Mucosa of rectum (tissue), 2 donors: ENCODE measurements at regions not wholly inside any gene's neighbourhood (a gene's known extent, or its start where the extent isn't known, plus 50 kb on each side); places are given as distances from the start of the nearest gene placed in this dataset.
"Not testable (repeated sequence)": the region's sequence is repeated elsewhere in the genome, so short reads cannot be mapped to it uniquely, and the experiment has no call there.

ENCODE experiments used
- H3K27ac ChIP-seq, 2 donors: one replicate each; pipeline ENCODE4 v1.7.0; 2013; ENCODE audit warnings: inconsistent platforms in 2 of 2, low read depth in 2 of 2, low read length in 2 of 2
- H3K27me3 ChIP-seq, 2 donors: one replicate each; pipeline ENCODE4 v1.7.0; 2013; ENCODE audit warnings: low read length in 2 of 2; ENCODE audit not compliant: control insufficient read depth in 2 of 2, insufficient read depth in 2 of 2
- H3K36me3 ChIP-seq, 2 donors: one replicate each; pipeline ENCODE4 v1.7.0; 2013; ENCODE audit warnings: low read length in 2 of 2; ENCODE audit not compliant: control insufficient read depth in 2 of 2, insufficient read depth in 2 of 2
- H3K4me1 ChIP-seq, 2 donors: one replicate each; pipeline ENCODE4 v1.7.0; 2013; ENCODE audit warnings: low read length in 2 of 2, mild to moderate bottlenecking in 1 of 2; ENCODE audit not compliant: control insufficient read depth in 2 of 2, insufficient read depth in 2 of 2
- H3K4me3 ChIP-seq, 2 donors: one replicate each; pipeline ENCODE4 v1.7.0; 2013; ENCODE audit warnings: low read length in 2 of 2
- H3K9ac ChIP-seq, 2 donors: one replicate each; pipeline ENCODE4 v1.7.0; 2013; ENCODE audit warnings: low read length in 2 of 2, low read depth in 1 of 2, mild to moderate bottlenecking in 1 of 2
- H3K9me3 ChIP-seq, 2 donors: one replicate each; pipeline ENCODE4 v1.7.0; 2013; ENCODE audit warnings: low read length in 2 of 2; ENCODE audit not compliant: control insufficient read depth in 2 of 2
- donor health status: healthy.
- donor health status: Normal muscosa, but diverticular disease.

DNA sequence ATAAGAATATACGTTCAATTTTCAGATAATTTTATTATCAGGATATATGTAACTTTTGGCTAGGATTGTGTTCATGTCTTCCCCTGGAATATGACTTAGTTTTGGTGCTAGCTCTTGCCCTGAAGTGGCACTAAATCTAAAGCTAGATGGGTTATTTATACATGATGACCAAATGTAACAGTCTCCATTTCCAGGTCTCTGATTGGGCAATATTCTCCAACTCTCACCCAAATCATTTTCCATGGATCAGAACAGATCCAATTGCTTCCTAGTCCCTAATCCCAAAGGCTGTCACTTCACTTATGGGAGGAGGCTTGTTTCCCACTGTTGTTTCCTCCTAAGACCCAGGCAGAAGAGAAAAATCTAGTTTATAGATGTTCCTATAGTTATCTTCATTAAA is 274.6 kb upstream of the SLC16A7 start:
- Histone ChIP-seq H3K4me3 (no peak overlapping the region), H3K27me3 (no peaks in the 10 kb centered on the region), H3K4me1 (no peaks in the 10 kb centered on the region), H3K27ac (no peak overlapping the region), H3K9ac (no peak overlapping the region), H3K9me3 (no peaks in the 10 kb centered on the region), H3K36me3 (no peaks in the 10 kb centered on the region)

DNA sequence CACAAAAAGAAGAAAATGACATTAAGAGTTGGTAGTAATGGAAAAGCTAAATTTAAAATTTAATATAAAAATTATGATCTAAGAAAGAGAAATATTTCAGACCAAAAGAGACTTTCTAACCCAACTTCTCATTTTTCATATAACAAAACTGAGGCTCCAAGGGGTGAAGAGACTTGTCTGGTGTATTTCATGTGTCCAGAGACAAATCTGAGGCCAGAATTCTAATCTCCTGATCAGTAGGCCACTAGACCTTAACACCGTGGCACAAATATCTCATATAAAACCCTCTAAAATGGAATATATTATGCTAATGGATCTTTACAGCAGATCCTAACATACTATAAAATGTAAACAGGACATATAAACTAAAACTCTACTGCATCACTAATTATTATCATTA is 275.7 kb upstream of the SLC16A7 start:
- no peak overlapping the region for H3K9ac ChIP-seq
- no peaks in the 10 kb centered on the region for H3K27me3 ChIP-seq
- H3K27ac ChIP-seq = no peak overlapping the region
- H3K4me3 ChIP-seq = no peak overlapping the region
- no peaks in the 10 kb centered on the region for H3K4me1 ChIP-seq
- no peaks in the 10 kb centered on the region for H3K36me3 ChIP-seq
- no peaks in the 10 kb centered on the region for H3K9me3 ChIP-seq

DNA sequence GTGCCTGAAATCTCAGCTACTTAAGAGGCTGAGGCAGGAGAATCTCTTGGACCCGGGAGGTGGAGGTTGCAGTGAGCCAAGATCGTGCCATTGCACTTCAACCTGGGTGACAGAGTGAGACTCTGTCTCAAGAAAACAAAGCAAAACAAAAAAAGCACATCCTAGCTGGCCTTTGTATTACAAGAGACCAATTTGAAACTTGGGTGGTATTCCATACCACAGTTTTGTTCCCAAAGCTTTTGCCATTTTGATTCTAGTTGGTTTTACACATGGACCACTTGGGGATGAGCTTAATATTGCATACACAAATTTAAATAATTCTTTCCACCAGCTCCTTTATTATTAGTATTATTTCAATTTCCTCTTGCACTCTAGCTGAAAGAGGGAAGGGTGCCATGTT is 276.9 kb upstream of the SLC16A7 start:
- no peak overlapping the region for H3K9ac ChIP-seq
- H3K27ac ChIP-seq = no peak overlapping the region
- no peaks in the 10 kb centered on the region for H3K27me3 ChIP-seq
- no peaks in the 10 kb centered on the region for H3K36me3 ChIP-seq
- H3K9me3 ChIP-seq = no peaks in the 10 kb centered on the region
- H3K4me1 ChIP-seq = no peaks in the 10 kb centered on the region
- H3K4me3 ChIP-seq = no peak overlapping the region

DNA sequence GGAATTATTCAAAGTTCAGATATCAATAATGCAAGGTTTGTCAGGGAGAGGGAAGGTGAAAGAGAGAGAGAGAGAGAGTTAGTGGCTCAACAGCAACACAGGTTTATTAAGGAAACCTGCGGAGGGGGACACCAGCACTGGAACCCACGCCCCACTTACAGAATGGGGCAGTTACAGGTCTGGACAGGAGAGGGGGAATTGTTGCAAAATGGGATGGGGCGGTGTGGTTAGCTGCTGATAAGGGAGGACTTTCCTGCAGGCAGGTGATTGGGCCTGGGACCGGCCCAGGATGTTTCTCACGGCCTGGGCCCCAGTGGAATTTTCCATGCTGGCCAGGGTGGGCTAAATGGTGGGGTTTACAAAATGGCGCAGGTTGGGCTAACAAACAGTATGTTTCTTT is 278.2 kb upstream of the SLC16A7 start:
- no peaks in the 10 kb centered on the region for H3K9me3 ChIP-seq
- H3K4me1 ChIP-seq = no peaks in the 10 kb centered on the region
- no peaks in the 10 kb centered on the region for H3K36me3 ChIP-seq
- no peak overlapping the region for H3K9ac ChIP-seq
- no peak overlapping the region for H3K4me3 ChIP-seq
- no peak overlapping the region for H3K27ac ChIP-seq
- no peaks in the 10 kb centered on the region for H3K27me3 ChIP-seq

DNA sequence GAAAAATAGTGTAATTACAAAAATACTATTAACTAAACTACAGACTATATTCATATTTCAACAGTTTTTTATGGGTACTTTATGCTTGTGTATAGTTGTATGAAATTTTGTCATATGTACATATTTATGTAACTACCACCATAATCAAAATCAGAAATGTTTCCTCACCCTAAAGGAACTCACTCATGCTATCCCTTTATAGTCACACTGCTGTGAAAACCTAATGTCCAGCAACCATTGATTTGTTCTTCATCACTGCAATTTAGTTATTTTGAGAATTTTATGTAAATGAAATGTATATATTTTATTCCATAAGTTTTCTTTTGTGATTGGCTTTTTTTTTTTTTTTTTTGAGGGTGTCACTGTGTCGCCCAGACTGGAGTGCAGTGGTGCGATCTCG is 278.9 kb upstream of the SLC16A7 start:
- Histone ChIP-seq H3K4me3 (no peak overlapping the region), H3K36me3 (no peaks in the 10 kb centered on the region), H3K4me1 (no peaks in the 10 kb centered on the region), H3K9ac (no peak overlapping the region), H3K9me3 (no peaks in the 10 kb centered on the region), H3K27me3 (no peaks in the 10 kb centered on the region), H3K27ac (no peak overlapping the region)

DNA sequence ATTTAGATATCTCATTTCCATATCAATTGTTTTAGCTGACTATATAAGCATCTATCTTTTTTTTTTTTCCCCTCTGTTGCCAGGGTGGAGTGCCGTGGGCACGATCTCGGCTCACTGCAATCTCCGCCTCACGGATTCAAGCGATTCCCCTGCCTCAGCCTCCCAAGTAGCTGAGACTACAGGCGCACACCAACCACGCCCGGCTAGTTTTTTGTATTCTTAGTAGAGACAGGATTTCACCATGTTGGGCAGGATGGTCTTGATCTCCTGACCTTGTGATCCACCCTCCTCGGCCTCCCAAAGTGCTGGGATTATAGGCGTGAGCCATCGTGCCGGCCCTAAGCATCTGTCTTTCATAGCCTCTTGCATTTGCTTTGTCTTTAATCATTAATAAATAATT is 279.5 kb upstream of the SLC16A7 start:
- not testable (repeated sequence) for H3K4me3 ChIP-seq, H3K27ac ChIP-seq, H3K27me3 ChIP-seq, H3K4me1 ChIP-seq, H3K9me3 ChIP-seq, H3K36me3 ChIP-seq, H3K9ac ChIP-seq

DNA sequence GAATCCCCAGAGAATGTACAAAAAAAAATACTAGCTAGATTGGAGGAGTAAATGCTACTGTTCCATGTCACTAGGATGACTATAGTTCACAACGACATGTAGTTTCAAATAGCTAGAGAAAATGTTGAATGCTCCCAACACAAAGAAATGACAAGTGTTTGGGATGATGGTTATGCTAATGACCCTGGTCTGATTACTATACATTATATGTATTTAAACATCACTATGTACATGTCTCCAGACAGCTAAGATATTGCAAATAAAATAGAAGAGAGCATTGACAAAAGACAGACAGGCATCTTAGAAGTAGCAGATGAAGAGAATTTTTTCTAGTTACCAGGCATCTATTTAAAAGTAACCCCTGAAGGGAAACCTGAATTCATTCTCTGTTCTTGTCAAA is 281.6 kb upstream of the SLC16A7 start:
- no peaks in the 10 kb centered on the region for H3K9me3 ChIP-seq
- no peak overlapping the region for H3K9ac ChIP-seq
- H3K36me3 ChIP-seq = no peaks in the 10 kb centered on the region
- no peaks in the 10 kb centered on the region for H3K4me1 ChIP-seq
- H3K4me3 ChIP-seq = no peak overlapping the region
- H3K27ac ChIP-seq = no peak overlapping the region
- H3K27me3 ChIP-seq = no peaks in the 10 kb centered on the region

DNA sequence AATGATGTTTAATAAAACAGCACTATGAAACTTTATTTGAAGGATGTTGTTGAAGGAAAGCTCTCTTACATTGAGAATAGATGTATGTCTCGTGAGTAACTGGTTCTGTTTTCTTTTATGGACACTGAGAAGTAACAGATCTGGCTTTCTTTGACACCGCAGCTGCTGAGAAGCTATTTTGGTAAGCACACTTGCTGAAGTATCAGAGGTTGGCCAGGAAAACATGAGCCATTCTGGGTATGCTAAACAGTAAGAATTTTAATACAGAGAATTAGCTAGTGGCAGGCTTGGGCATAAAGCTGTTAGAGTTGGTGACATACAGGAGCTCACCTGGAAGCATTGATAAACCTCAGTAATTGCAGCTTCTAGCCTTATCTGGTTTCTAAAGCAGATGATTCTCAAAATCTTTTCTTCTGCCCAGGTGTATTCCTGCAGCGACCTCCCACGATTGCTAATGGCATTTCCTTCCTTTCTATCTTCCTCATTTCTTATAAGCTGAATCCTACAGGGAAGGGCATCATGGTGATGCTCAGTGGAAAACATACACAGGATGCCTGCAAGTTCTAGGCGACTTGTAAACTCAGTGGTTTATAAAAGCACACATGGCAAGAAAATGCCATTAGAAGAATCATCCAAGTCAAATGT is 291.6 kb upstream of the SLC16A7 start:
- no peaks in the 10 kb centered on the region for H3K9me3 ChIP-seq
- no peak overlapping the region for H3K4me3 ChIP-seq
- no peaks in the 10 kb centered on the region for H3K36me3 ChIP-seq

DNA sequence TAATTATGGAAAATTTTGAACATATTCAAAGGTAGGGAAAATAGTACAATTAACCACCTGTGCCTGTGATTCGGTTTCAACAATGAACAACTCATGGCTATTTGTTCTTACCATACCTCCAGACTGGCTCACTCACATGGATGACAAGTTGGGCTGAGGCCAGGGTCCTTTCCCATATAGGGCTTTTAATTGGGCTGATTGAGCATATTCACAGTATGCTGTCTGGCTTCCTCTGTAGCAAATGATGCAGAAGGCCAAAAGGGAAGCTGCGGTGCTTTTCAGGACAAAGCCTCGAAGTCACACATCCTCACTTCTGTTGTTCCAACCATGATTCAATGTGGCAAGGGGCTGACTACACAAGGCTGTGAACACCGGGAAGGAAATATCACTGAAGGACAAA is 297.5 kb upstream of the SLC16A7 start:
- H3K9ac ChIP-seq = no peak overlapping the region
- H3K36me3 ChIP-seq = no peaks in the 10 kb centered on the region
- no peaks in the 10 kb centered on the region for H3K27me3 ChIP-seq
- H3K27ac ChIP-seq = no peak overlapping the region
- H3K4me3 ChIP-seq = no peak overlapping the region
- H3K4me1 ChIP-seq = no peaks in the 10 kb centered on the region
- no peaks in the 10 kb centered on the region for H3K9me3 ChIP-seq

More for the DNA sequence above, 291.6 kb upstream of the SLC16A7 start:
- H3K9ac ChIP-seq = no peak overlapping the region
- H3K4me1 ChIP-seq = no peaks in the 10 kb centered on the region
- H3K27ac ChIP-seq = no peak overlapping the region
- no peaks in the 10 kb centered on the region for H3K27me3 ChIP-seq

DNA sequence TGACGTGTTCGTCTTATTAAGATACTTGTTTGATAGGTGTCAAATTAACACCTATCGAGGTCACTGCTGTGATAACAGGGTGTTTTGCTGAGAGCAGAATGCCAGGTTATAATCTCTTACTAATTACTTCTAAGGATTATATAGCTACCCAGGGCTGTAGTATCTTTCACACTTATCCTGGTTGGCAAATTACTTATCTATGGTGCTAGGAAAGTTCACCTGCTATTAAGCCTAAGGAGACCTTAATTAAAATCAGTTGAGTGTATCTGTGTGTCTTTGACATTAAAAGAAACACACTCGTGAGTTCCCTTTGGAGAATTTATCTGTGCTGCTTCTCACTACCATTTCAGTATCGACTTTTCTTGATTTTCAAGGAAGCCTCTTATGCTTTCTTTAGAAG is 301.6 kb upstream of the SLC16A7 start:
- no peaks in the 10 kb centered on the region for H3K4me1 ChIP-seq
- H3K9me3 ChIP-seq = no peaks in the 10 kb centered on the region
- no peaks in the 10 kb centered on the region for H3K27me3 ChIP-seq
- no peak overlapping the region for H3K27ac ChIP-seq
- no peak overlapping the region for H3K4me3 ChIP-seq
- no peak overlapping the region for H3K9ac ChIP-seq
- no peaks in the 10 kb centered on the region for H3K36me3 ChIP-seq

DNA sequence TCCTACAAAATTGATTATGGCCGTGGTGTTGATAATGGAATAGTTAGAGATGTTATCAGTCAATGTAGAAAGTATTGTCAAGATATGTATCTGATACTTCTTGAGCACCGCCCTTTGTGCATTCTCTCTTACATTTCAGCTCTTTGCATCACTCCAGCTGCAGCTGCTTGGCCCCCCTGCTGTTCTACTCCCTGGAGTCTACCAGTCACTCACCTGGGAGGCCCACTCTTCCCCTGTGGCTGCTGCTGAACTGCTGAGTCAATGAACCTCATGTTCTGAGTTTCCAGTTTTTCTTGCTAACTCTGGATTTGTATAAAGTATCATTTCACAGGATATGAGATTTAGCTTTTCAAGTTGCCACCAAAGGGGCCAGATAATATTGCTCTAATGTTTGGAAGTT is 312.8 kb upstream of the SLC16A7 start:
- no peaks in the 10 kb centered on the region for H3K27me3 ChIP-seq
- H3K36me3 ChIP-seq = no peaks in the 10 kb centered on the region
- no peaks in the 10 kb centered on the region for H3K9me3 ChIP-seq
- H3K27ac ChIP-seq = no peak overlapping the region
- no peak overlapping the region for H3K9ac ChIP-seq
- H3K4me3 ChIP-seq = no peak overlapping the region
- no peaks in the 10 kb centered on the region for H3K4me1 ChIP-seq
